ENCODE measurements at regions not wholly inside any gene's neighbourhood (a gene's known extent, or its start where the extent isn't known, plus 50 kb on each side); places are given as distances from the start of the nearest gene placed in this dataset.
"Not testable (repeated sequence)": the region's sequence is repeated elsewhere in the genome, so short reads cannot be mapped to it uniquely, and the experiment has no call there.

GRCh38 chr6:57870083-57870482, 552.7 kb downstream of the PRIM2 start:
- FAIRE-seq = not testable (repeated sequence)

DNA sequence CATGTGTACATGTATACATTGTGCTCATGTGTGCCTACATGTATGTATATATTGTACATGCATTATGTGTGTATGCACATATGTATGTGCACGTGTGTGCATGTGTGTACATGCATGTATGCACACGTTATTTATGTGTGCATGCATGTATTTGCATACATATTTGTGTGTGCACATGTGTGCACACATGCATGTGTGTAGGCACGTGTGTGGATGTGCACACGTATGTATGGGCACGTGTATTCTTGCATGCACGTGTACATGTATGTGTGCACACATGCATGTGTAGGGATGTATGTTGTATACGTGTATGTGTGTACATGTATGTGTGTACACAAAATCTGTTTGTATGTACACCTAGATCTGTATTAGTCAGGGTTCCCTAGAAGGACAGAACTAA, 556.0 kb downstream of the PRIM2 start:
- not testable (repeated sequence) for FAIRE-seq

DNA sequence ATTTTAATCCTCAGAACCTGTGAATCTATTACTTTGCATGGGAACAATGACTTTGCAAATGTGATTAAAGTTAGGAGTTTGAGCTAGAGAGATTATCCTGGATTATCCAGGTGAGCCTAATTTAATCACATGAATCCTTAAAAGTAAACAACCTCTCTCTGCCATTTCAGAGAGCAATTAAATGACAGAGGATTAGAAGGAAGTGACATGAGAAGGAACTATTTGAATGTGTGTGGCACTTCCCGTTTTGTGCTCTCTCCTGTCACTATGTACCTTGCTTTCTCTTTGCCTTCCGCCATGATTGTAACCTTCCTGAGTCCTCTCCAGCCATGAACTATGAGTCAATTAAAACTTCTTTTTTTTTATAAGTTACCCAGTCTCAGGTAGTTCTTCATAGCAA, 559.2 kb downstream of the PRIM2 start:
- FAIRE-seq = not testable (repeated sequence)

DNA sequence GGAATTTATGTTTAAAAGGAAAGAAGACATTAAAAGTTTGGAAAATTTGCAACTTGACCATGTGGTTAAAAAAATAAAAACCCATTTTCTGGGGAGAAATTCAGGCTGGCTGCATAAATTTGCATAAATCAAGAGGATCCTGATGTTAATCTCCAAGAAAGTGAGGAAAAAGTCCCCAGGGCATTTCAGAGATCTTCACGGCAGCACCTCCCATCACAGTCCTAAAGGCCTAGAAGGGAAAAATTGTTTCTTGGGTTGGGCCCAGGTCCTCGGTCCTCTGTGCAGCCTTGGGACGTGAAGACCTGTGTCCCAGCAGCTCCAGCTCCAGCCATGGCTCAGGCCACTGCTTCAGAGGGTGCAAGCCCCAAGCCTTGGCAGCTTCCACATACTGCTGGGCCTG, 560.3 kb downstream of the PRIM2 start:
- not testable (repeated sequence) for FAIRE-seq

GRCh38 chr6:57878792-57879191, 561.4 kb downstream of the PRIM2 start:
- not testable (repeated sequence) for FAIRE-seq

DNA sequence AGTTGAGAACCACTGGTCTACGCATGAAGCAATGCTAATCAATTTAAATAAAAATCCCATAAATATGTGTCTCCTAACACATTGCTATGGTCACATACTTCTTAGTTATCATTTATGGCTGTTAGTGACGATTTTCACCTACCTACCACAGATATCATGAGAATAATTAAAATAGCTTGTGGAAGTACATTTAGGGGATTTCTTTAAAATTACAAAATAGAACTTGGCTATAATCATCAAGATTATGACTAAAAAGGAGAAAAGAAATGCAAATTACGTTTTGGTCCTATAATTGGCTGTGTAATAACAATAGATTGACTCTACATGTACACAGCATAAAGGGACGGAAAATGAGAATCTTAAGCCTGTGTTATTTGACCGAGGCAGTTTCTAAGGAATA, 581.4 kb downstream of the PRIM2 start:
- not testable (repeated sequence) for FAIRE-seq

DNA sequence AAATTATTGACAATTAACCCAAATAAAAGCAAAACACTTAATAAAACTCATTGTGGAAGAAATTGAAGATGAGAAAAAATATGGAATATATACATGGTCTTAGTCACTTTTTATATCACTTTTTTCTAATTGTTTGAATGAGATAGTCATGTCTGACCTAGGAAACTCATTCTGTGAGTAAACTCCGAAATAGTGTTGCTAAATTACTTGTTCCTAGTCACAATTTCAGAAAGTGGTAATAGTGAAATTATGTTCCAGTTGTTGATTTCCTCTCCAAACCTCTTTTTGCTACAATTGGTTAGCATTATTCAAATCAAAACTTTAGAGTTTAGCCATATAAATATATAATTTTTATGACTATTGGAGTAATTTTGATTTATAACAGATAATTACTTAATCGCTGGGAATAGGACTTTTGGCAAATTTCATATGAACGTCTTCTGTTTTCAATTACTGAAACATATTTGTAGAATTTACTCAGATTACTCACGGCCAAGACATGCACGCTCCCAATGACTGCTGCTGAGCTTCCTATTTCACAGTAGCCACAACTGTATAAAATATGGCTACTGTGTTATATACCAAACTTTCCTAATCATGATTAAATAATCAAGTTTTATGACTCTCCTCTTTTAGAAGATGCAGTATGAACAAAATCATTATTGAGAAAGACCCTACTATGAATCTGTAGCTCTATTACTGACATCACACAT, 583.4 kb downstream of the PRIM2 start:
- FAIRE-seq = not testable (repeated sequence)

DNA sequence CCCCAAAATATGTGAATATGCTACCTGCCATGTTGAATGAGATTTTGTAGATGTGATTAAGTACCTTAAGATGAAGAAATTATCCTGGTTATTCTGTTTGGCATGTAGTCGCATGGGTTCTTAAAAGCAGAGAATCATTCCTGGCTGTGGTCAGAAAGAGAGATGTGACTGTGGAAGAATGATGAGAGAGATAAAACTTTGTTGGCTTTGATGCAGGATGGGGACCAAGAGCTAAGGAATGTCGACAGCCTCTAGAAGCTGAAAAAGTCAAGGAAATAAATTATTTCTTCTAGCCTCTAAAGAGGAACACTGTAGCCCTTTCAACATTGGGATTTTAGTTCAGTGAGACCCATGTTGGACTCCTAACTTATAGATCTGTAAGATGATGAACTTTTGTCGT, 584.0 kb downstream of the PRIM2 start:
- FAIRE-seq = not testable (repeated sequence)

DNA sequence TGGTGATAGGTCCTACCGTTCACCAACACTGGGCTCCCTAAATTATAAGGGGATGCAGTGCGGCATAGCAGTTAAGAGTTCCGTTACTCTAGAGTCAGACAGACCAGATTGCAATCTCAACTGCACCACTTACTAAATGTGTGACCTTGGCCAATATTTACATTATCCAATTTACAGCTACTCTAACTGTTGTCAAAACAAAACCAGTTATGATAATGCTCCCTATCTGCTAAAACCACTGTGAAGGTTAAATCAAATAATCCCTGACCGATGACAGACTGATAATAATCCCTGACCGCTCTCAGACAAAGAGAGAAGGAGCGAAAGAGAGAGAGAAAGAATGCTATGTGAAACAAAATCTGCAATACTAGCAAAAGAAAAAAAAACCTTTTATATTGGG, 586.9 kb downstream of the PRIM2 start:
- FAIRE-seq = not testable (repeated sequence)

GRCh38 chr6:57915300-57915699, 597.9 kb downstream of the PRIM2 start:
- FAIRE-seq = not testable (repeated sequence)

DNA sequence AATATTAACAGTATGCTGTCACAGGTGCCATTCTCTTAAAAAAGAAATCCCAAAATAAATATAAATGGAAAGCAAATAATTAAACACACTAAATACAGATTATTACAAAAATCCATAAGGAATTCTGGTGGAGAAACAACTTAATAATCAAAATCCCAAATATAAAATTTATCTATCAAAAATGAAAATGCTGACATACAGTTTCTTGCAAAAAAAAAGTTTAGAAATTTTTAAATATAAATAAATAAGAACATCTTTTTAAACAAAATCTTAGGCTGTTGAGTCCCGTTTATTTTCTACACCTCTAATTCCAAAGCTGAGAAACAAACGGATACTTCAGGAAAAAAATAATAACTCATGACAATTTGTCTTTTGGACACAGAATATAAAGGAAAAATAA, 625.5 kb downstream of the PRIM2 start:
- not testable (repeated sequence) for FAIRE-seq

- not testable (repeated sequence) for FAIRE-seq
Measured at GRCh38 chr6:57946084-57946768, 628.8 kb downstream of the PRIM2 start.

- not testable (repeated sequence) for FAIRE-seq
Measured at GRCh38 chr6:57946769-57947091, 629.3 kb downstream of the PRIM2 start.

- FAIRE-seq = not testable (repeated sequence)
Measured at GRCh38 chr6:57948481-57948880, 631.1 kb downstream of the PRIM2 start.

- not testable (repeated sequence) for FAIRE-seq
Measured at GRCh38 chr6:57950430-57950829, 633.0 kb downstream of the PRIM2 start.

GRCh38 chr6:57966757-57967156, 649.3 kb downstream of the PRIM2 start:
- not testable (repeated sequence) for FAIRE-seq

- not testable (repeated sequence) for FAIRE-seq
Measured at GRCh38 chr6:57971956-57972355, 654.5 kb downstream of the PRIM2 start.

DNA sequence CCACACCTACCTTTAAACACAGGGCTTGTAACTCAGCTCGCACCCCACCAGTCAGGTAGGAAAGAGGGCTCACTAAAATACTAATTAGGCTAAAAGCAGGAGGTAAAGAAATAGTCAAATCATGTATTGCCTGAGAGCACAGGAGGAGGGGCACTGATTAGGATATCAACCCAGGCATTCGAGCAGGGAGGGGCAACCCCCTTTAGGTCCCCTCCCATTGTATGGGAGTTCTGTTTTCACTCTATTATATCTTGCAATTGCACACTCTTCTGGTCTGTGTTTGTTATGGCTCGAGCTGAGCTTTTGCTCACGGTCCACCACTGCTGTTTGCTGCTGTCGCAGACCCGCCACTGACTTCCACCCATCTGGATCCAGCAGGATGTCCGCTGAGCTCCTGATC, 657.2 kb downstream of the PRIM2 start:
- FAIRE-seq = no peak

DNA sequence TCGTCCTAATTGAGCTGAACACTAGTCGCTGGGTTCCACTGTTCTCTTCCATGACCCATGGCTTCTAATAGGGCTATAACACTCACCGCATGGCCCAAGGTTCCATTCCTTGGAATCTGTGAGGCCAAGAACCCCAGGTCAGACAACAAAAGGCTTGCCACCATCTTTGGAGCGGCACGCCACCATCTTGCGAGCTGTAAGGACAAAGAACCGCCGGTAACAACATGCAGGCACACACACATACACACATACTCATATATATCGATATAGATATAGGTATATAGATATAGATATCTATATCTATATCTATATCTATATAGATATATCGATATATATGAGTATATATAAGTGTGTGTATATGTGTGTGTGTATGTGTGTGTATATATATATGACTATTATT, 657.7 kb downstream of the PRIM2 start:
- not testable (repeated sequence) for FAIRE-seq

- FAIRE-seq = not testable (repeated sequence)
Measured at GRCh38 chr6:57976371-57976770, 658.9 kb downstream of the PRIM2 start.

DNA sequence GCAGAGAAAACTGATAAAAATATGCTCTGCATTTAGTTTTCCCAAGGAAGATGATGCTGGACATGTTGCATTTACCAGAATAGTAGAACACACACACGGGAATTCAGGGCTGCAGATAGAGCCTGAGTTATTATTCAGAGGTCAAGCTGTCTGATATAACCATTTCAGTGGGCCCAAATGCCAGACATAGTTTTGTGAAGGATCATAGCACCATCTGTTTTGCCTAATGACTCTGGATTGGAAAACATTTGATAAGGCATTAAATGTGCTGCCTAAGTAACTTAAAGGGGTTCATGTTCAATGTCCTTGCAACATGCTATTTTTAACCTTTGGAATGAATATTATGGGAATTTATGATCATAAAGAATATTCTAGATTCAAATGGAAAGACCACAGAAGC, 666.2 kb downstream of the PRIM2 start:
- FAIRE-seq = peak; percentile 77

DNA sequence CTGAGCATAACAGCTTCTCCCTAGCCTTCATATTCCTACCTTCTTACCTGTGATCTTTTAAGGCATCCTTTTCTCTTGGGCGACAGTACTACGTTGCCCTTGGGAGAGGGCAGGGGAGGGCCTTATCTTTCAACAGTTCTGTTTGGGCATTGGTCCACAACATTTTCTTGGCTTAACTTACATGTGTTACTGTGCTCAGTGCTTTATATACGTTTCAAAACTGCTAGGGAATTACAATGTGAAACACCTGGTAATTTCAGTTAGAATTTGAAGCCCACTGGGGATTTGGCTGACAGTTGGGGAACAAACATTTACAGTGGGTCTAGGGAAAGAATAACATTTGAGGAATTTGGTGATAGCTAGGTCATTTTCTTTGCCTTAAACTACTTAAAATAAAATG, 667.1 kb downstream of the PRIM2 start:
- FAIRE-seq = not testable (repeated sequence)

- peak; percentile 97 for FAIRE-seq
Measured at GRCh38 chr6:57985734-57986133, 668.3 kb downstream of the PRIM2 start.

DNA sequence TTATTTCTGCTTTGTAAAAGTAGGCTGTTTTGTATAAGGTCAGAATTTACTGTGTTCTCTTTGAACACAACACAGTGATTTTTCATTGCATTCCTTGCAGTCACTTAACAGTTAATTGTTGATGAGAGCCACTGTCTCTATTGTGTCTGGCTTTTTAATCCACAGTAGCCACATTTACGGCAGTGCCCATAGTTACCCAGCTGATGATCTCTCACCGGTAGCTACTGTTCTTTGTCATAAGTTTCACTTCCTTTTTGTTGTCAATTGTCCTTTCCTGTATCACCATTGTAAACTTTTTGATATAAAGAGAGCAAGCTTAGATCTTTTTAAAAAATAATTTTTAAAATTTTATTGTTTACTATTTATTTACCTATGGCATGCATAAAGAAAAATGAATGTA, 669.2 kb downstream of the PRIM2 start:
- peak; percentile 76 for FAIRE-seq

Data from islet of Langerhans (tissue), 1 donor.